ENCODE measurements at regions not wholly inside any gene's neighbourhood (a gene's known extent, or its start where the extent isn't known, plus 50 kb on each side); places are given as distances from the start of the nearest gene placed in this dataset.
"Not testable (repeated sequence)": the region's sequence is repeated elsewhere in the genome, so short reads cannot be mapped to it uniquely, and the experiment has no call there.

GRCh38 chr7:73201264-73201663, 107.4 kb downstream of the NSUN5 start:
- TF ChIP-seq CTCF (IDR thresholded peaks at IDR 0.05; ENCODE audit: borderline replicate concordance, extremely low read depth, low read length, poor library complexity, severe bottlenecking); EZH2 (IDR thresholded peaks at IDR 0.05; ENCODE audit: borderline replicate concordance, low read depth, low read length, severe bottlenecking): not testable (repeated sequence)

All from DND-41 (cell line).